ENCODE measurements at regions not wholly inside any gene's neighbourhood (a gene's known extent, or its start where the extent isn't known, plus 50 kb on each side); places are given as distances from the start of the nearest gene placed in this dataset.

DNA sequence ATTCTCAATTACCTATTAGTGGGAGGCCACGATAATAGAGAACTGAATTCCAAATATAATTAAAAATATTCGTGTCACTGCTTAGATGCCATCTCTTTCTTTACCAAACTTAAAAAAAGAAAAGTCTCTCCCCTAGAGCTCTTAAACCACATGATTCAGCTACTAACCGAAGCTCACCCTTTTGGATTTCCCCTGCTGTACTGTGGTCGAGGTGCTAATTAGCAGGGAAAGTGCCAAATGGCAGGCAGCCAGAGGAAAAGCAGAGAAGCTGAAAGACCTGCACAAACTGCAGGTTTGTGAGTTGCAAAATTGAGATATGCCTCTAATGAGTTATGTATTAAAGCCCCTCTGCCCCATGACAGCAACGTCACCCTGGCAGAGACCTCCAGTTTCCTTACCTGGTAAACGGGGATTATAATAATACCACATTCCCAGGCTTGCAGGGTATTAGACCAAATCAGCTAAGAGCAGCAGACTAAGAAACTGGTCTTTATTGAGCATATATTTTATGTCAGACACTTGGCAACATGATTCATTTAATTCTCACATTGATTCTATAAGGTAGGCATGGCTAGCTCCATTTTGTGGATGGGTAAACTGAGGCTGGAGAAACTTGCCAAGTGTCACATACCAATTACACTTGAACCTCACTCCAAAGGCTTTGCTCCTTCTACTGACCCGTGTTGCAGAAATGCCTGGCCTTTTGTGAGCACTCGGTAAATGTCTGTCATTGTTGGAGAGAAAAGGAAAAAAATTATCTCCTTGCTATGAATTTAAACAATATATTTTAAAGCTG lies 259.7 kb downstream of the LPIN1 start:
- TF ChIP-seq, protein P1, sequence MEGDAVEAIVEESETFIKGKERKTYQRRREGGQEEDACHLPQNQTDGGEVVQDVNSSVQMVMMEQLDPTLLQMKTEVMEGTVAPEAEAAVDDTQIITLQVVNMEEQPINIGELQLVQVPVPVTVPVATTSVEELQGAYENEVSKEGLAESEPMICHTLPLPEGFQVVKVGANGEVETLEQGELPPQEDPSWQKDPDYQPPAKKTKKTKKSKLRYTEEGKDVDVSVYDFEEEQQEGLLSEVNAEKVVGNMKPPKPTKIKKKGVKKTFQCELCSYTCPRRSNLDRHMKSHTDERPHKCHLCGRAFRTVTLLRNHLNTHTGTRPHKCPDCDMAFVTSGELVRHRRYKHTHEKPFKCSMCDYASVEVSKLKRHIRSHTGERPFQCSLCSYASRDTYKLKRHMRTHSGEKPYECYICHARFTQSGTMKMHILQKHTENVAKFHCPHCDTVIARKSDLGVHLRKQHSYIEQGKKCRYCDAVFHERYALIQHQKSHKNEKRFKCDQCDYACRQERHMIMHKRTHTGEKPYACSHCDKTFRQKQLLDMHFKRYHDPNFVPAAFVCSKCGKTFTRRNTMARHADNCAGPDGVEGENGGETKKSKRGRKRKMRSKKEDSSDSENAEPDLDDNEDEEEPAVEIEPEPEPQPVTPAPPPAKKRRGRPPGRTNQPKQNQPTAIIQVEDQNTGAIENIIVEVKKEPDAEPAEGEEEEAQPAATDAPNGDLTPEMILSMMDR (IDR thresholded peaks at IDR 0.05; ENCODE audit: low read depth, low read length), result no peak
- 0 out of 2 replicates have a peak, but pooled peaks have one; percentile 49 for TF ChIP-seq EZH2phosphoT487 (IDR thresholded peaks at IDR 0.05; ENCODE audit: low read depth)
